Small intestine (tissue), 7 donors: ENCODE measurements at regions not wholly inside any gene's neighbourhood (a gene's known extent, or its start where the extent isn't known, plus 50 kb on each side); places are given as distances from the start of the nearest gene placed in this dataset.
A peak's percentile ranks its signal among the peaks of the same experiment; 100 is the strongest.

Source experiments
- DNase-seq, 2 donors: peaks; one replicate each; pipeline versions ENCODE4 v3.0.0 to v3.0.0-alpha.2; 2013
- FAIRE-seq: peaks from 2 replicates; lab custom pipeline; 2012; peaks lifted over from hg19 to GRCh38; lab: Jason Lieb, UNC
- H3K27ac ChIP-seq, 3 donors: one replicate each; pipeline ENCODE4 v1.5.1; 2013; ENCODE audit warnings: low read length in 2 of 3, mild to moderate bottlenecking in 2 of 3, control low read depth in 1 of 3, inconsistent platforms in 1 of 3, low read depth in 1 of 3, moderate library complexity in 1 of 3
- H3K27me3 ChIP-seq, 3 donors: one replicate each; pipeline ENCODE4 v1.6.1; 2013; ENCODE audit warnings: low read length in 3 of 3, inconsistent platforms in 1 of 3; ENCODE audit not compliant: control insufficient read depth in 3 of 3, insufficient read depth in 3 of 3
- H3K36me3 ChIP-seq, 3 donors: one replicate each; pipeline ENCODE4 v1.6.1; 2013; ENCODE audit warnings: low read length in 3 of 3, inconsistent platforms in 1 of 3, low read depth in 1 of 3, mild to moderate bottlenecking in 1 of 3, moderate library complexity in 1 of 3; ENCODE audit not compliant: control insufficient read depth in 3 of 3, insufficient read depth in 2 of 3
- H3K4me1 ChIP-seq, 3 donors: one replicate each; pipeline ENCODE4 v1.6.1; 2013; ENCODE audit warnings: low read length in 2 of 3, inconsistent platforms in 1 of 3, low read depth in 1 of 3, mild to moderate bottlenecking in 1 of 3, moderate library complexity in 1 of 3; ENCODE audit not compliant: control insufficient read depth in 3 of 3, insufficient read depth in 2 of 3
- H3K4me3 ChIP-seq, 3 donors: one replicate each; pipeline ENCODE4 v1.5.1; 2013; ENCODE audit warnings: low read length in 3 of 3, control low read depth in 1 of 3, inconsistent platforms in 1 of 3, low read depth in 1 of 3, mild to moderate bottlenecking in 1 of 3, moderate library complexity in 1 of 3
- H3K9me3 ChIP-seq, 2 donors: one replicate each; pipeline ENCODE4 v1.6.1; 2013; ENCODE audit warnings: low read depth in 1 of 2, low read length in 1 of 2; ENCODE audit not compliant: control insufficient read depth in 2 of 2, insufficient read depth in 1 of 2
- WGBS, 3 donors: extraction: QIAGEN DNeasy Blood & Tissue Kit; methylation state at CpG; one replicate each; pipeline ENCODE4 v1.1.7; 2013; 5-methylcytosine and 5-hydroxymethylcytosine counted together
- donor health status: healthy with polysubstance abuse.
- donor health status: control.
- donor health status: control.
- donor health status: Bipolar disorder and iron deficiency.
- donor health status: healthy.

GRCh38 chr20:36098364-36098763 lies 56.2 kb upstream of the EPB41L1 start:
- no peaks in the 10 kb centered on the region for H3K9me3 ChIP-seq
- no peak overlapping the region for H3K4me3 ChIP-seq
- no peaks in the 10 kb centered on the region for H3K27me3 ChIP-seq
- FAIRE-seq: no peak
- no peak for DNase-seq
- no peaks in the 10 kb centered on the region for H3K36me3 ChIP-seq
- peak overlapping the region; percentile 6 to 76 (median 57) for H3K27ac ChIP-seq
- 5 to 10% (median 7%) methylated on average over 2 of the region's 2 CpGs for WGBS, 3 donors
- H3K4me1 ChIP-seq: peaks cover 4 to 59% (median 11%) of the 10 kb centered on the region in 3 donors

- FAIRE-seq (no peak), DNase-seq (no peak)
- 92 to 93% (median 92%) methylated on average over 3 of the region's 3 CpGs for WGBS, 3 donors
- Histone ChIP-seq H3K4me3 (no peak overlapping the region), H3K9me3 (no peaks in the 10 kb centered on the region), H3K36me3 (no peaks in the 10 kb centered on the region), H3K27ac (no peak overlapping the region), H3K4me1 (peaks cover 4 to 65% (median 11%) of the 10 kb centered on the region in 3 donors), H3K27me3 (no peaks in the 10 kb centered on the region)
Measured at GRCh38 chr20:36099106-36099505, 55.4 kb upstream of the EPB41L1 start.

- H3K4me1 ChIP-seq: peaks cover 4 to 73% (median 11%) of the 10 kb centered on the region in 3 donors
- WGBS, 3 donors: 27 to 49% (median 28%) methylated on average over 3 of the region's 3 CpGs
- no peak for DNase-seq
Measured at GRCh38 chr20:36101192-36101591, 53.3 kb upstream of the EPB41L1 start.

GRCh38 chr20:36102306-36102705 lies 52.2 kb upstream of the EPB41L1 start:
- no peak for FAIRE-seq
- 58 to 59% (median 59%) methylated on average over 3 of the region's 3 CpGs for WGBS, 3 donors
- no peaks in the 10 kb centered on the region for H3K9me3 ChIP-seq
- no peaks in the 10 kb centered on the region for H3K27me3 ChIP-seq
- peaks cover 4 to 70% (median 12%) of the 10 kb centered on the region in 3 donors for H3K4me1 ChIP-seq
- H3K27ac ChIP-seq: peak overlapping the region in 1 of 3 donors; percentile 64
- no peak for DNase-seq
- peaks cover 0 to 5% (median 0%) of the 10 kb centered on the region in 3 donors for H3K36me3 ChIP-seq
- no peak overlapping the region for H3K4me3 ChIP-seq

More at GRCh38 chr20:36101192-36101591, 53.3 kb upstream of the EPB41L1 start:
- H3K27me3 ChIP-seq: no peaks in the 10 kb centered on the region
- H3K27ac ChIP-seq: peak overlapping the region in 1 of 3 donors; percentile 35
- H3K9me3 ChIP-seq: no peaks in the 10 kb centered on the region
- FAIRE-seq: no peak
- no peak overlapping the region for H3K4me3 ChIP-seq
- H3K36me3 ChIP-seq: peaks cover 0 to 5% (median 0%) of the 10 kb centered on the region in 3 donors

GRCh38 chr20:36102809-36103596 lies 51.5 kb upstream of the EPB41L1 start:
- 9 to 49% (median 37%) methylated on average over 4 of the region's 4 CpGs for WGBS, 3 donors
- Histone ChIP-seq H3K36me3 (peaks cover 0 to 5% (median 0%) of the 10 kb centered on the region in 3 donors), H3K27ac (peak overlapping the region in 2 of 3 donors; percentile 56 to 64), H3K4me3 (no peak overlapping the region), H3K9me3 (no peaks in the 10 kb centered on the region), H3K27me3 (no peaks in the 10 kb centered on the region), H3K4me1 (peaks cover 4 to 65% (median 5%) of the 10 kb centered on the region in 3 donors)
- FAIRE-seq (no peak), DNase-seq (peak in 1 of 2 donors; percentile 82)

- DNase-seq (no peak), FAIRE-seq (no peak)
- H3K4me3 ChIP-seq: no peak overlapping the region
- peaks cover 4 to 60% (median 5%) of the 10 kb centered on the region in 3 donors for H3K4me1 ChIP-seq
- no peak overlapping the region for H3K27ac ChIP-seq
- H3K36me3 ChIP-seq: peaks cover 0 to 11% (median 0%) of the 10 kb centered on the region in 3 donors
- H3K27me3 ChIP-seq: no peaks in the 10 kb centered on the region
- H3K9me3 ChIP-seq: no peaks in the 10 kb centered on the region
- 76 to 77% (median 77%) methylated on average over 7 of the region's 7 CpGs for WGBS, 3 donors
Measured at GRCh38 chr20:36104244-36104643, 50.3 kb upstream of the EPB41L1 start.
